K562 (cell line): ENCODE measurements at regions not wholly inside any gene's neighbourhood (a gene's known extent, or its start where the extent isn't known, plus 50 kb on each side); places are given as distances from the start of the nearest gene placed in this dataset.

Experiments
- ATF2 ChIP-seq: sonication (generic); formaldehyde crosslinking; IDR thresholded peaks from 2 replicates; pipeline ENCODE4 v1.8.1; 2022; ENCODE audit warnings: missing genetic modification reagents
- CBX2 ChIP-seq: fragments of 200-600 bp; sonication (generic); IDR thresholded peaks from one replicate; pipeline ENCODE4 v1.6.1; 2012; ENCODE audit warnings: mild to moderate bottlenecking, low read length, inconsistent platforms; ENCODE audit not compliant: insufficient read depth, poor library complexity, severe bottlenecking
- DIDO1 ChIP-seq: fragments of 450-650 bp; IDR thresholded peaks from 2 replicates; pipeline ENCODE4 v1.6.1; 2016; ENCODE audit warnings: low read depth, missing biosample characterization, missing genetic modification characterization
- ELF2 ChIP-seq: fragments of 250-450 bp; sonication (Bioruptor Pico); IDR thresholded peaks from 2 replicates; pipeline ENCODE4 v1.5.0; 2021; ENCODE audit warnings: mild to moderate bottlenecking
- FUS ChIP-seq: fragments of 200-400 bp; formaldehyde crosslinking; optimal IDR thresholded peaks from 2 replicates; pipeline ENCODE3; 2017; ENCODE audit warnings: low read depth, low read length
- JUND ChIP-seq, 2 experiments: IDR thresholded peaks; 2 replicates in 1 of 2; 3 replicates in 1 of 2; pipeline ENCODE4 v1.6.1; 2011; ENCODE audit warnings: borderline replicate concordance in 2 of 2, low read depth in 2 of 2, low read length in 2 of 2, improper control_type of control experiment in 1 of 2, missing biosample characterization in 1 of 2, missing genetic modification characterization in 1 of 2, missing genetic modification reagents in 1 of 2
- NR2C1 ChIP-seq, 2 experiments: fragments of 450-650 bp; IDR thresholded peaks; 2 replicates each; pipeline ENCODE4 v1.6.1; 2017; ENCODE audit warnings: mild to moderate bottlenecking in 2 of 2, antibody characterized with exemption in 1 of 2, inconsistent platforms in 1 of 2, missing compliant biosample characterization in 1 of 2, missing genetic modification characterization in 1 of 2
- PYGO2 ChIP-seq: fragments of 450-650 bp; IDR thresholded peaks from 2 replicates; pipeline ENCODE4 v1.6.1; 2016; ENCODE audit warnings: mild to moderate bottlenecking, missing genetic modification characterization, moderate library complexity, missing compliant biosample characterization
- SIN3A ChIP-seq, 2 experiments: fragments of 150-350 bp in 1 of 2; IDR thresholded peaks; 2 replicates each; pipeline ENCODE4 v1.6.1; 2011 to 2016; ENCODE audit warnings: borderline replicate concordance in 2 of 2, low read depth in 2 of 2, low read length in 2 of 2, mild to moderate bottlenecking in 2 of 2, moderate library complexity in 2 of 2; ENCODE audit not compliant: control insufficient read depth in 1 of 2
- SLC30A9 ChIP-seq: fragments of 250-450 bp; sonication (Bioruptor Pico); IDR thresholded peaks from 2 replicates; pipeline ENCODE4 v1.8.0; 2022; ENCODE audit warnings: mild to moderate bottlenecking, moderate library complexity
- SMAD2 ChIP-seq: fragments of 150-350 bp; IDR thresholded peaks from 2 replicates; pipeline ENCODE4 v1.6.1; 2014; ENCODE audit warnings: low read depth, mild to moderate bottlenecking, low read length
- SRF ChIP-seq, 2 experiments: fragments of 250-450, 450-650 bp in 1 of 2; sonication (Bioruptor Pico) in 1 of 2; sonication (generic) in 1 of 2; formaldehyde crosslinking; IDR thresholded peaks; 2 replicates each; pipeline versions ENCODE4 v1.5.0 to v1.5.1; 2020 to 2022; ENCODE audit warnings: mild to moderate bottlenecking in 1 of 2, missing genetic modification reagents in 1 of 2
- STAT5A ChIP-seq: IDR thresholded peaks from 2 replicates; pipeline ENCODE4 v1.6.1; 2012; ENCODE audit warnings: low read length, inconsistent platforms, borderline replicate concordance
- TCF7 ChIP-seq: sonication (generic); IDR thresholded peaks from 2 replicates; pipeline ENCODE4 v1.6.1; 2016; ENCODE audit warnings: antibody characterized with exemption, borderline replicate concordance
- ZNF324 ChIP-seq: fragments of 250-450 bp; sonication (Bioruptor Pico); IDR thresholded peaks from 2 replicates; pipeline ENCODE4 v1.4.0; 2020; ENCODE audit warnings: mild to moderate bottlenecking
- ZNF431 ChIP-seq: sonication (generic); formaldehyde crosslinking; IDR thresholded peaks from 2 replicates; pipeline ENCODE4 v1.8.0; 2022; ENCODE audit warnings: mild to moderate bottlenecking, missing genetic modification reagents
- ZNF583 ChIP-seq: fragments of 250-450 bp; sonication (Bioruptor Pico); IDR thresholded peaks from 2 replicates; pipeline ENCODE4 v1.4.0; 2020
- TF ChIP-seq, protein P1 (sequence below): fragments of 250-450 bp; sonication (Bioruptor Pico); IDR thresholded peaks from 2 replicates; pipeline ENCODE4 v1.8.0; 2021; ENCODE audit warnings: moderate library complexity, mild to moderate bottlenecking, inconsistent platforms
- TF ChIP-seq, protein P2 (sequence below): sonication (generic); formaldehyde crosslinking; IDR thresholded peaks from 2 replicates; pipeline ENCODE4 v1.8.0; 2022; ENCODE audit warnings: mild to moderate bottlenecking, missing genetic modification reagents, borderline replicate concordance
- TF ChIP-seq, protein P3 (sequence below): IDR thresholded peaks from 2 replicates; pipeline ENCODE4 v1.6.1; 2016; ENCODE audit warnings: missing genetic modification characterization, missing compliant biosample characterization

- no peak for TF ChIP-seq ZNF583
- no peak for TF ChIP-seq STAT5A
- TF ChIP-seq, protein P1, sequence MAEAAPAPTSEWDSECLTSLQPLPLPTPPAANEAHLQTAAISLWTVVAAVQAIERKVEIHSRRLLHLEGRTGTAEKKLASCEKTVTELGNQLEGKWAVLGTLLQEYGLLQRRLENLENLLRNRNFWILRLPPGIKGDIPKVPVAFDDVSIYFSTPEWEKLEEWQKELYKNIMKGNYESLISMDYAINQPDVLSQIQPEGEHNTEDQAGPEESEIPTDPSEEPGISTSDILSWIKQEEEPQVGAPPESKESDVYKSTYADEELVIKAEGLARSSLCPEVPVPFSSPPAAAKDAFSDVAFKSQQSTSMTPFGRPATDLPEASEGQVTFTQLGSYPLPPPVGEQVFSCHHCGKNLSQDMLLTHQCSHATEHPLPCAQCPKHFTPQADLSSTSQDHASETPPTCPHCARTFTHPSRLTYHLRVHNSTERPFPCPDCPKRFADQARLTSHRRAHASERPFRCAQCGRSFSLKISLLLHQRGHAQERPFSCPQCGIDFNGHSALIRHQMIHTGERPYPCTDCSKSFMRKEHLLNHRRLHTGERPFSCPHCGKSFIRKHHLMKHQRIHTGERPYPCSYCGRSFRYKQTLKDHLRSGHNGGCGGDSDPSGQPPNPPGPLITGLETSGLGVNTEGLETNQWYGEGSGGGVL = no peak
- no peak for TF ChIP-seq ELF2 (CRISPR knock-in tag)
- no peak for TF ChIP-seq ZNF324 (CRISPR knock-in tag)
- TF ChIP-seq DIDO1 (tag) = no peak
- TF ChIP-seq SMAD2 = no peak
- TF ChIP-seq NR2C1 (IDR thresholded peaks at IDR 0.05) = no peak
- no peak for TF ChIP-seq NR2C1 (tag; IDR thresholded peaks at IDR 0.05)
- TF ChIP-seq ZNF431 = no peak
- TF ChIP-seq, protein P2, sequence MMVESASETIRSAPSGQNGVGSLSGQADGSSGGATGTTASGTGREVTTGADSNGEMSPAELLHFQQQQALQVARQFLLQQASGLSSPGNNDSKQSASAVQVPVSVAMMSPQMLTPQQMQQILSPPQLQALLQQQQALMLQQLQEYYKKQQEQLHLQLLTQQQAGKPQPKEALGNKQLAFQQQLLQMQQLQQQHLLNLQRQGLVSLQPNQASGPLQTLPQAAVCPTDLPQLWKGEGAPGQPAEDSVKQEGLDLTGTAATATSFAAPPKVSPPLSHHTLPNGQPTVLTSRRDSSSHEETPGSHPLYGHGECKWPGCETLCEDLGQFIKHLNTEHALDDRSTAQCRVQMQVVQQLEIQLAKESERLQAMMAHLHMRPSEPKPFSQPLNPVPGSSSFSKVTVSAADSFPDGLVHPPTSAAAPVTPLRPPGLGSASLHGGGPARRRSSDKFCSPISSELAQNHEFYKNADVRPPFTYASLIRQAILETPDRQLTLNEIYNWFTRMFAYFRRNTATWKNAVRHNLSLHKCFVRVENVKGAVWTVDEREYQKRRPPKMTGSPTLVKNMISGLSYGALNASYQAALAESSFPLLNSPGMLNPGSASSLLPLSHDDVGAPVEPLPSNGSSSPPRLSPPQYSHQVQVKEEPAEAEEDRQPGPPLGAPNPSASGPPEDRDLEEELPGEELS = no peak
- TF ChIP-seq SRF (CRISPR knock-in tag; IDR thresholded peaks at IDR 0.05) = no peak
- no peak for TF ChIP-seq SIN3A (IDR thresholded peaks at IDR 0.05; ENCODE audit: borderline replicate concordance in 2 of 2, control insufficient read depth in 1 of 2, low read depth in 2 of 2, low read length in 2 of 2)
- TF ChIP-seq PYGO2 = no peak
- no peak for TF ChIP-seq FUS
- no peak for TF ChIP-seq SLC30A9 (CRISPR knock-in tag)
- TF ChIP-seq, protein P3, sequence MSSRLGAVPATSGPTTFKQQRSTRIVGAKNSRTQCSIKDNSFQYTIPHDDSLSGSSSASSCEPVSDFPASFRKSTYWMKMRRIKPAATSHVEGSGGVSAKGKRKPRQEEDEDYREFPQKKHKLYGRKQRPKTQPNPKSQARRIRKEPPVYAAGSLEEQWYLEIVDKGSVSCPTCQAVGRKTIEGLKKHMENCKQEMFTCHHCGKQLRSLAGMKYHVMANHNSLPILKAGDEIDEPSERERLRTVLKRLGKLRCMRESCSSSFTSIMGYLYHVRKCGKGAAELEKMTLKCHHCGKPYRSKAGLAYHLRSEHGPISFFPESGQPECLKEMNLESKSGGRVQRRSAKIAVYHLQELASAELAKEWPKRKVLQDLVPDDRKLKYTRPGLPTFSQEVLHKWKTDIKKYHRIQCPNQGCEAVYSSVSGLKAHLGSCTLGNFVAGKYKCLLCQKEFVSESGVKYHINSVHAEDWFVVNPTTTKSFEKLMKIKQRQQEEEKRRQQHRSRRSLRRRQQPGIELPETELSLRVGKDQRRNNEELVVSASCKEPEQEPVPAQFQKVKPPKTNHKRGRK (tag) = no peak
- peak; percentile 30 for TF ChIP-seq JUND (IDR thresholded peaks at IDR 0.05; ENCODE audit: borderline replicate concordance, low read depth, low read length)
- TF ChIP-seq JUND (tag; IDR thresholded peaks at IDR 0.05; ENCODE audit: borderline replicate concordance, low read depth, low read length) = no peak; the same call in 2 of the 3 replicates
- TF ChIP-seq ATF2 (CRISPR knock-in tag) = no peak
- TF ChIP-seq CBX2 = no peak
- no peak for TF ChIP-seq TCF7
Measured at GRCh38 chr10:124289851-124290795, 128.6 kb downstream of the OAT start (continued).
